ENCODE measurements at regions not wholly inside any gene's neighbourhood (a gene's known extent, or its start where the extent isn't known, plus 50 kb on each side); places are given as distances from the start of the nearest gene placed in this dataset.

- DNase-seq: no peak
Observed at GRCh38 chr3:178455946-178456345, 80.3 kb upstream of the KCNMB2 start.

GRCh38 chr3:178456621-178457285 lies 79.5 kb upstream of the KCNMB2 start:
- no peak for DNase-seq

- no peak for DNase-seq
Observed at GRCh38 chr3:178457511-178457910, 78.7 kb upstream of the KCNMB2 start.

GRCh38 chr3:178458313-178459037 lies 77.8 kb upstream of the KCNMB2 start:
- no peak for DNase-seq

- no peak for DNase-seq
Observed at GRCh38 chr3:178459038-178459410, 77.2 kb upstream of the KCNMB2 start.

GRCh38 chr3:178465260-178466180 lies 70.7 kb upstream of the KCNMB2 start:
- DNase-seq: no peak

GRCh38 chr3:178472941-178473340 lies 63.3 kb upstream of the KCNMB2 start:
- DNase-seq: no peak

- peak; percentile 42 for DNase-seq
Observed at GRCh38 chr3:178474526-178474925, 61.7 kb upstream of the KCNMB2 start.

- DNase-seq: peak; percentile 41
Observed at GRCh38 chr3:178475062-178475461, 61.2 kb upstream of the KCNMB2 start.

GRCh38 chr3:178476886-178477285 lies 59.4 kb upstream of the KCNMB2 start:
- DNase-seq: no peak

GRCh38 chr3:178479446-178479845 lies 56.8 kb upstream of the KCNMB2 start:
- no peak for DNase-seq

- DNase-seq: no peak
Observed at GRCh38 chr3:178479860-178480259, 56.4 kb upstream of the KCNMB2 start.

GRCh38 chr3:178480274-178480673 lies 56.0 kb upstream of the KCNMB2 start:
- no peak for DNase-seq

- no peak for DNase-seq
Observed at GRCh38 chr3:178480795-178481194, 55.4 kb upstream of the KCNMB2 start.

- no peak for DNase-seq
Observed at GRCh38 chr3:178482981-178483380, 53.3 kb upstream of the KCNMB2 start.

- DNase-seq: no peak
Observed at GRCh38 chr3:178483704-178484103, 52.5 kb upstream of the KCNMB2 start.

GRCh38 chr3:178485756-178486155 lies 50.5 kb upstream of the KCNMB2 start:
- no peak for DNase-seq

All from DMS153 (cell line).